ENCODE measurements at regions not wholly inside any gene's neighbourhood (a gene's known extent, or its start where the extent isn't known, plus 50 kb on each side); places are given as distances from the start of the nearest gene placed in this dataset.

DNA sequence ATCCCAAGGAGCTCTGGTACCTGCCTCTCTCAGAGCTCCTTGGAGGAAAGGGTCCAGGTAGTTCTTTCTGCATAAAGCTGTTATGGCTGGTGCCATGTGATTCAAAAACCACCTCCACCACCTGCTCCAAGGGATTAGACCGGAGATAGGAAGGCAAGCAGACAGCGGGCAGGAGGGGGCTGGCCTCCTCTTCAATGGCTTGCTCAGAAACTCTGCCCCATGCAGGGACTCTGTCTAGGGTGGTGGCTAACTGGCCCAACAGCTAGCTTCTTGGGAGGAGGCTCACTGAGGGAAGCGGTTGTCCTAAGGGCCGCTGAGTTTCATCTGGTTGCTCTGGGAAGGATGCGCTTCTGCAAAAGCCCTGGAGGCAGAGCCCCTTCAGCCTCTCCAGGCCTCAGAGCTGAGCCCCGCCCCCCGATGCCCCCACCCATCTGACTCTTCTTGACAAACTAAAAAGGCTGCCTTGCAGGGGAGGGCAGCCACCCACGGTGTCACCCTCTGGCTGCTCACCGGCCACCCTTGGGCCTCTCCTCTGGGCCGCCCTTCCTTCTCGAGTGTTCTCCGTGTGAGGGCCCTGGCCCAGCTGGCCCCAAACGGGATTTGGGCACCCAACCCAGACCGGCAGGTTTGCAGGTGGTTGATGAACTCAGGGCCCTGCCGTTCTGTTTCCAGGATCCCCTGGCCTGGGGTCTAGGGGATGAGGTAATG, 90.2 kb downstream of the MCFD2 start:
- DNase-seq (ENCODE audit: low read depth, low spot score): no peak
- TF ChIP-seq, protein P1, sequence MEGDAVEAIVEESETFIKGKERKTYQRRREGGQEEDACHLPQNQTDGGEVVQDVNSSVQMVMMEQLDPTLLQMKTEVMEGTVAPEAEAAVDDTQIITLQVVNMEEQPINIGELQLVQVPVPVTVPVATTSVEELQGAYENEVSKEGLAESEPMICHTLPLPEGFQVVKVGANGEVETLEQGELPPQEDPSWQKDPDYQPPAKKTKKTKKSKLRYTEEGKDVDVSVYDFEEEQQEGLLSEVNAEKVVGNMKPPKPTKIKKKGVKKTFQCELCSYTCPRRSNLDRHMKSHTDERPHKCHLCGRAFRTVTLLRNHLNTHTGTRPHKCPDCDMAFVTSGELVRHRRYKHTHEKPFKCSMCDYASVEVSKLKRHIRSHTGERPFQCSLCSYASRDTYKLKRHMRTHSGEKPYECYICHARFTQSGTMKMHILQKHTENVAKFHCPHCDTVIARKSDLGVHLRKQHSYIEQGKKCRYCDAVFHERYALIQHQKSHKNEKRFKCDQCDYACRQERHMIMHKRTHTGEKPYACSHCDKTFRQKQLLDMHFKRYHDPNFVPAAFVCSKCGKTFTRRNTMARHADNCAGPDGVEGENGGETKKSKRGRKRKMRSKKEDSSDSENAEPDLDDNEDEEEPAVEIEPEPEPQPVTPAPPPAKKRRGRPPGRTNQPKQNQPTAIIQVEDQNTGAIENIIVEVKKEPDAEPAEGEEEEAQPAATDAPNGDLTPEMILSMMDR (IDR thresholded peaks at IDR 0.05; ENCODE audit: insufficient read depth, low read length, missing control alignments): no peak
- CTCF ChIA-PET: no interaction called here
- no peak overlapping the region for H3K4me3 ChIP-seq (ENCODE audit: low read depth, low read length)
- POLR2A ChIA-PET: no interaction called here

- POLR2A ChIA-PET: no interaction called here
- CTCF ChIA-PET: no interaction called here
- TF ChIP-seq, protein P1 (IDR thresholded peaks at IDR 0.05; ENCODE audit: insufficient read depth, low read length, missing control alignments): no peak
Observed at GRCh38 chr2:46824611-46825010, 91.0 kb downstream of the MCFD2 start.

GRCh38 chr2:46821600-46821999, 94.0 kb downstream of the MCFD2 start:
- POLR2A ChIA-PET: no interaction called here
- no peak overlapping the region for H3K4me3 ChIP-seq (ENCODE audit: low read depth, low read length)
- CTCF ChIA-PET: no interaction called here
- no peak for DNase-seq (ENCODE audit: low read depth, low spot score)
- TF ChIP-seq, protein P1 (IDR thresholded peaks at IDR 0.05; ENCODE audit: insufficient read depth, low read length, missing control alignments): no peak

More at GRCh38 chr2:46824611-46825010, 91.0 kb downstream of the MCFD2 start:
- no peak for DNase-seq (ENCODE audit: low read depth, low spot score)
- no peak overlapping the region for H3K4me3 ChIP-seq (ENCODE audit: low read depth, low read length)

GRCh38 chr2:46818819-46819218, 96.8 kb downstream of the MCFD2 start:
- POLR2A ChIA-PET: no interaction called here
- DNase-seq (ENCODE audit: low read depth, low spot score): no peak
- CTCF ChIA-PET: no interaction called here
- TF ChIP-seq, protein P1 (IDR thresholded peaks at IDR 0.05; ENCODE audit: insufficient read depth, low read length, missing control alignments): no peak
- no peak overlapping the region for H3K4me3 ChIP-seq (ENCODE audit: low read depth, low read length)

DNA sequence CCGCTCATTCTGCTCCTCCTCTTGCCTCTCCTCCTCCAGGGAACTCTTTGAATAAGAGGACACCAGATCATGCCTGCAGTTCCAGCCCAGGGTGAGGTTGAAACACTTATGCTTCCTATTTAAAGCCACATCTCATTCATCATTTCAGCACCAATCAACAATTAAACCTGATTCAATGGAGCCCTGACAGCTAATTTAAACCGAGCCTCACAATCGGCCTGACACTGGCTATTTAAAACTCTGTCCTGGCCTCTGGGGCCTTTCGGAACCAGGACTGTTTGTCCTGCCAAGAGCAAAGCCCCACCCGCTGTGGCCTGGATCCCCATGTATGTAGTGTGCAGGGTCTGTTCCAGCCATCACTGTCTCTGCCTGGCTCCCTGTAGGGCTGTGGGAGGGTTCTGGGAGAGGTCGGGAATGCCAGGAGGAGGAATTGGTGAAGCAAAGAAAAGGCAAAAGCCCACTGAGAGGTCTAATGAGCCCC, 97.4 kb downstream of the MCFD2 start:
- CTCF ChIA-PET: no interaction called here
- TF ChIP-seq, protein P1 (IDR thresholded peaks at IDR 0.05; ENCODE audit: insufficient read depth, low read length, missing control alignments): no peak
- POLR2A ChIA-PET: no interaction called here
- no peak for DNase-seq (ENCODE audit: low read depth, low spot score)
- H3K4me3 ChIP-seq (ENCODE audit: low read depth, low read length): no peak overlapping the region

- TF ChIP-seq, protein P1 (IDR thresholded peaks at IDR 0.05; ENCODE audit: insufficient read depth, low read length, missing control alignments): no peak
- POLR2A ChIA-PET: no interaction called here
- no peak overlapping the region for H3K4me3 ChIP-seq (ENCODE audit: low read depth, low read length)
- CTCF ChIA-PET: interaction anchor here (1.1 kb wide), 1 partner anchor 13 kb away, joined by 4 read pairs; no protein-coding TSS in a partner anchor
- DNase-seq (ENCODE audit: low read depth, low spot score): no peak
Observed at GRCh38 chr2:46816846-46817726, 98.5 kb downstream of the MCFD2 start.
